Hepatocyte (in vitro differentiated cells): ENCODE measurements at regions not wholly inside any gene's neighbourhood (a gene's known extent, or its start where the extent isn't known, plus 50 kb on each side); places are given as distances from the start of the nearest gene placed in this dataset.

Experiments
- DNase-seq: peaks from one replicate; pipeline ENCODE4 v3.0.0-alpha.2; 2016; ENCODE audit warnings: low spot score
- H2AFZ ChIP-seq: fragments of 200-600 bp; sonication (generic); 2 replicates; pipeline ENCODE4 v1.6.0; 2016; ENCODE audit warnings: antibody characterized with exemption, mild to moderate bottlenecking
- H3K27ac ChIP-seq: fragments of 200-600 bp; sonication (generic); 2 replicates; pipeline ENCODE4 v1.5.1; 2016; ENCODE audit warnings: mild to moderate bottlenecking
- H3K27me3 ChIP-seq: fragments of 200-600 bp; sonication (generic); 2 replicates; pipeline ENCODE4 v1.6.1; 2016
- H3K36me3 ChIP-seq: fragments of 200-600 bp; sonication (generic); replicated peaks from 2 replicates; pipeline ENCODE4 v1.5.1; 2016; ENCODE audit warnings: low read depth; ENCODE audit not compliant: insufficient read depth
- H3K4me1 ChIP-seq: fragments of 200-600 bp; sonication (generic); 2 replicates; pipeline ENCODE4 v1.5.1; 2016; ENCODE audit warnings: mild to moderate bottlenecking, moderate library complexity; ENCODE audit not compliant: insufficient read depth
- H3K4me2 ChIP-seq: fragments of 200-600 bp; sonication (generic); 2 replicates; pipeline ENCODE4 v1.6.0; 2016
- H3K4me3 ChIP-seq: fragments of 200-600 bp; sonication (generic); 2 replicates; pipeline ENCODE4 v1.5.1; 2016; ENCODE audit warnings: mild to moderate bottlenecking
- H3K79me2 ChIP-seq: fragments of 200-600 bp; sonication (generic); 2 replicates; pipeline ENCODE4 v1.6.0; 2017; ENCODE audit warnings: mild to moderate bottlenecking
- H3K9me2 ChIP-seq: fragments of 200-600 bp; sonication (generic); replicated peaks from 2 replicates; pipeline ENCODE4 v1.6.0; 2017; ENCODE audit warnings: mild to moderate bottlenecking; ENCODE audit not compliant: insufficient read depth
- H3K9me3 ChIP-seq: fragments of 200-600 bp; sonication (generic); 2 replicates; pipeline ENCODE4 v1.5.1; 2016; ENCODE audit warnings: low read depth, mild to moderate bottlenecking
- H4K20me1 ChIP-seq: fragments of 200-600 bp; sonication (generic); 2 replicates; pipeline ENCODE4 v1.6.0; 2016; ENCODE audit warnings: mild to moderate bottlenecking; ENCODE audit not compliant: insufficient read depth, poor library complexity, severe bottlenecking
- CTCF ChIP-seq: fragments of 200-600 bp; sonication (generic); IDR thresholded peaks from 2 replicates; pipeline ENCODE4 v1.5.1; 2016; ENCODE audit warnings: antibody characterized with exemption, mild to moderate bottlenecking; ENCODE audit not compliant: poor library complexity
- EZH2 ChIP-seq: fragments of 200-600 bp; sonication (generic); IDR thresholded peaks from 2 replicates; pipeline ENCODE4 v1.6.1; 2016; ENCODE audit warnings: antibody characterized with exemption, mild to moderate bottlenecking, borderline replicate concordance
- EZH2phosphoT487 ChIP-seq: fragments of 200-600 bp; sonication (generic); IDR thresholded peaks from one replicate; pipeline ENCODE4 v1.6.1; 2018; ENCODE audit warnings: antibody characterized with exemption, mild to moderate bottlenecking, low read depth, moderate library complexity; ENCODE audit not compliant: unreplicated experiment, severe bottlenecking
- WGBS: methylation state at CpG from one replicate; pipeline ENCODE4 v1.1.6; 2016; ENCODE audit warnings: low lambda C conversion rate; ENCODE audit errors: missing lambda C conversion rate; 5-methylcytosine and 5-hydroxymethylcytosine counted together

DNA sequence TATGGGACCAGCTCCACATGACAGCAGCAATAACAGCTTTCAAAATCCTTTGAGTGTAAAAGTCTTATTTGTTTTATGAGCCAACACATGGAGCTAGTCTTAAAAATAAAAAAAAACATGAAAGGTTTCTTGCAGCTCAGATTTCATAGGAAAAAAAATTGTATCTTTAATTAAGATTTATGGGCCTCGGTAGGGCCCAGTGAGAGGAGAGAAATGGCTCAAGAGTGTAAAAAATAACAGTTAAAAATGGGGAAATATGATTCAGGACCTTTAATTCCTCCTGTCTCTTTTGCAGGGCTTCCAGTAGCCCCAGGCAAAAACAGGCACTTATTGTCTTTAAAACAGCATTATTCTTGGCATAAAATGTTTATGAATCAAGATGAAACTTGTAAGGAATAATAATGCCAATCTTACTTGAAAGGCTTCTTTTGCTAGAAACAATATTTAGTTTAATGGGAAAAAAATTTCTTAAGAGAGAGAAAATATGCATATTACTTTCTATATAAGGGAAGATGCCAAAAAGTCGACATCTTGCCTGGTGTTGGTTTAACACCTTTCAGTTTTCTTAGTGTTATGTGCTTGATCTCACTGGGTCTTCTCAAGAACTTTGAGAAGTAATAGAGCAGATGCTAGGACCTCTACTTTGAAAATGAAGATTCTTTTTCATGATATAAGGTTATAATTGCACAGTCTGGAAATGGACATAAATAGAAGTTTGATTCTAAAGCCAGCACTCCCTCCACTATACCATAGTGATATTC is 71.3 kb upstream of the SETBP1 start:
- no peak for DNase-seq
- H3K9me2 ChIP-seq: no peaks in the 10 kb centered on the region
- H4K20me1 ChIP-seq: no peaks in the 10 kb centered on the region
- H3K4me2 ChIP-seq: no peak overlapping the region
- no peak overlapping the region for H2AFZ ChIP-seq
- H3K4me3 ChIP-seq: no peak overlapping the region
- no peaks in the 10 kb centered on the region for H3K27me3 ChIP-seq
- TF ChIP-seq CTCF (no peak), EZH2phosphoT487 (no peak), EZH2 (no peak)
- no peaks in the 10 kb centered on the region for H3K4me1 ChIP-seq
- WGBS: 69% methylated on average over 2 of the region's 2 CpGs
- no peaks in the 10 kb centered on the region for H3K9me3 ChIP-seq
- no peak overlapping the region for H3K27ac ChIP-seq
- no peaks in the 10 kb centered on the region for H3K36me3 ChIP-seq
- no peaks in the 10 kb centered on the region for H3K79me2 ChIP-seq

GRCh38 chr18:44620812-44621211 is 59.9 kb upstream of the SETBP1 start:
- Histone ChIP-seq H3K4me2 (no peak overlapping the region), H3K27me3 (no peaks in the 10 kb centered on the region), H3K27ac (no peak overlapping the region), H3K36me3 (no peaks in the 10 kb centered on the region), H3K79me2 (no peaks in the 10 kb centered on the region), H3K4me1 (peaks cover 5% of the 10 kb centered on the region), H3K4me3 (no peak overlapping the region), H3K9me2 (no peaks in the 10 kb centered on the region), H3K9me3 (no peaks in the 10 kb centered on the region), H2AFZ (no peak overlapping the region), H4K20me1 (no peaks in the 10 kb centered on the region)
- 38% methylated on average over 1 of the region's 1 CpG for WGBS
- DNase-seq: no peak
- no peak for TF ChIP-seq EZH2
- no peak for TF ChIP-seq CTCF
- no peak for TF ChIP-seq EZH2phosphoT487

DNA sequence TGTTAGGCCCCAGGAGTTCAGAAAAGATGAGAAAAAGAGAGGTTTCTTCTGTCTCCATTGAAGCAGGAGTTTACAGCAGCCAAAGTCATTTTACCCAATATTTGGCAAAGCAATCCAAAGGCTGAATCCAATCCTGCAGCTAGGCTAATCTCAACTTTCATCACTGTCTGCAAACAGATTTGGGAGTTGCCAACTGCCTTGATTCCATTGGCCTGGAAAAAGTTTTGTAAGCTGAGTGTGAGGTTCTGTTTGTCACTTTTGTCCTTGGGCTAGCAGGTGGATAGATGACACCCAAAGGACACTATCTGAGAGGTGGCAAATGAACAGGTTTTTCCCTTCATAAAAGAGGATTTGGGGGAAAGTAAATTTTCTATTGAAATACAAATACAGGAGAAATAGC is 56.6 kb upstream of the SETBP1 start:
- no peaks in the 10 kb centered on the region for H3K36me3 ChIP-seq
- H3K27ac ChIP-seq: no peak overlapping the region
- no peak for TF ChIP-seq CTCF
- TF ChIP-seq EZH2phosphoT487: no peak
- TF ChIP-seq EZH2: no peak
- no peaks in the 10 kb centered on the region for H3K79me2 ChIP-seq
- no peak overlapping the region for H2AFZ ChIP-seq
- H3K4me1 ChIP-seq: peaks cover 5% of the 10 kb centered on the region
- no peak overlapping the region for H3K4me2 ChIP-seq
- H3K4me3 ChIP-seq: no peak overlapping the region
- no peaks in the 10 kb centered on the region for H3K27me3 ChIP-seq
- H4K20me1 ChIP-seq: no peaks in the 10 kb centered on the region
- H3K9me3 ChIP-seq: no peaks in the 10 kb centered on the region
- no peak for DNase-seq
- no peaks in the 10 kb centered on the region for H3K9me2 ChIP-seq
